Astrocyte (in vitro differentiated cells and primary cell): ENCODE measurements at regions not wholly inside any gene's neighbourhood (a gene's known extent, or its start where the extent isn't known, plus 50 kb on each side); places are given as distances from the start of the nearest gene placed in this dataset.

Source experiments
- EZH2 ChIP-seq: IDR thresholded peaks from 2 replicates; pipeline ENCODE4 v1.6.1; 2012; ENCODE audit warnings: mild to moderate bottlenecking, low read length, inconsistent platforms; ENCODE audit not compliant: insufficient read depth
- TF ChIP-seq, protein P1 (sequence below): IDR thresholded peaks from 2 replicates; pipeline ENCODE4 v1.5.1; 2011; ENCODE audit warnings: low read depth, mild to moderate bottlenecking, inconsistent platforms, low read length, moderate library complexity; ENCODE audit not compliant: insufficient read depth

- TF ChIP-seq, protein P1, sequence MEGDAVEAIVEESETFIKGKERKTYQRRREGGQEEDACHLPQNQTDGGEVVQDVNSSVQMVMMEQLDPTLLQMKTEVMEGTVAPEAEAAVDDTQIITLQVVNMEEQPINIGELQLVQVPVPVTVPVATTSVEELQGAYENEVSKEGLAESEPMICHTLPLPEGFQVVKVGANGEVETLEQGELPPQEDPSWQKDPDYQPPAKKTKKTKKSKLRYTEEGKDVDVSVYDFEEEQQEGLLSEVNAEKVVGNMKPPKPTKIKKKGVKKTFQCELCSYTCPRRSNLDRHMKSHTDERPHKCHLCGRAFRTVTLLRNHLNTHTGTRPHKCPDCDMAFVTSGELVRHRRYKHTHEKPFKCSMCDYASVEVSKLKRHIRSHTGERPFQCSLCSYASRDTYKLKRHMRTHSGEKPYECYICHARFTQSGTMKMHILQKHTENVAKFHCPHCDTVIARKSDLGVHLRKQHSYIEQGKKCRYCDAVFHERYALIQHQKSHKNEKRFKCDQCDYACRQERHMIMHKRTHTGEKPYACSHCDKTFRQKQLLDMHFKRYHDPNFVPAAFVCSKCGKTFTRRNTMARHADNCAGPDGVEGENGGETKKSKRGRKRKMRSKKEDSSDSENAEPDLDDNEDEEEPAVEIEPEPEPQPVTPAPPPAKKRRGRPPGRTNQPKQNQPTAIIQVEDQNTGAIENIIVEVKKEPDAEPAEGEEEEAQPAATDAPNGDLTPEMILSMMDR, result no peak
- no peak for TF ChIP-seq EZH2
Measured at GRCh38 chr5:91433861-91434260, 50.7 kb upstream of the ARRDC3 start.
